EH (cell line): ENCODE measurements at regions not wholly inside any gene's neighbourhood (a gene's known extent, or its start where the extent isn't known, plus 50 kb on each side); places are given as distances from the start of the nearest gene placed in this dataset.

Experiments
- DNase-seq: peaks from one replicate; pipeline ENCODE4 v3.0.0-alpha.2; 2015; ENCODE audit warnings: low read depth

DNA sequence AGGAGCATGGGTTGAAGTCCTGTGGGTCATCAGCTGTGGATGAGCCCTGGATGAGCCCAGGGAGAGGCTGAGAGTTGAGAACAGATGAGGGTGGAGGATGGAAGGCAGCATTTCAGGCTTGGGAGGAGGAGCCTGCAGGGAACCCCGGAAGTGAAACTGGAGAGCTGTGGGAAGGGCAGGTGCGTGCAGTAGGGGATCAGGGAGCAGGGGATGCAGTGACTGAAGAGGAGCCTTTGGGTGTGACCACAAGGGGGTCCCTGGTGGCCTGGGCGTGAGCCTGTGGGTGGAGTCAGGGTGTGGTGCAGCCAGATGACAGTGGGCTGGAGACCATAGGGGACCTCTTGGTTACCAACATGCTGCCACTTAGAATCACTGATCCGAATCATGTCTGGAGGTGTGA is 115.5 kb downstream of the PAPOLA start:
- DNase-seq, result no peak

DNA sequence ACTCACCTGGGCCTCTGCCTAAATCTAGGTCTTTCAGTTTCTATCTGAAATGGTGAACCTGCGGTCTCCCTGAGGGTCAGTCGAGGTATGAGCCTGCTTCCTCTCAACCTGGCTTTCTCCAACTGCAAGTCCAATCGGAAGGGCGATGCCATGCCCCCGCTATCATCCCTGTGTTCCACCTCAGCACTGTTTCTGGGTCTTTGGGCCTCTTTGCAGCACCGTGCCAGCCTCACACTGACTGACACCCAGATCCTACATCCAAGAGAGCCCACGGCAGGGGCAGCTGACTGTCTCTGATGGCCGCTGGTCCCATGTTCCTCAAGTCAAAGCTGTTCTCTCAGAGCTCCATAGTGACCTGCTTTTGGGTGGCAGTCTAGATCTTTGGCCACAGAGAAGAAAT is 120.7 kb downstream of the PAPOLA start:
- no peak for DNase-seq

DNA sequence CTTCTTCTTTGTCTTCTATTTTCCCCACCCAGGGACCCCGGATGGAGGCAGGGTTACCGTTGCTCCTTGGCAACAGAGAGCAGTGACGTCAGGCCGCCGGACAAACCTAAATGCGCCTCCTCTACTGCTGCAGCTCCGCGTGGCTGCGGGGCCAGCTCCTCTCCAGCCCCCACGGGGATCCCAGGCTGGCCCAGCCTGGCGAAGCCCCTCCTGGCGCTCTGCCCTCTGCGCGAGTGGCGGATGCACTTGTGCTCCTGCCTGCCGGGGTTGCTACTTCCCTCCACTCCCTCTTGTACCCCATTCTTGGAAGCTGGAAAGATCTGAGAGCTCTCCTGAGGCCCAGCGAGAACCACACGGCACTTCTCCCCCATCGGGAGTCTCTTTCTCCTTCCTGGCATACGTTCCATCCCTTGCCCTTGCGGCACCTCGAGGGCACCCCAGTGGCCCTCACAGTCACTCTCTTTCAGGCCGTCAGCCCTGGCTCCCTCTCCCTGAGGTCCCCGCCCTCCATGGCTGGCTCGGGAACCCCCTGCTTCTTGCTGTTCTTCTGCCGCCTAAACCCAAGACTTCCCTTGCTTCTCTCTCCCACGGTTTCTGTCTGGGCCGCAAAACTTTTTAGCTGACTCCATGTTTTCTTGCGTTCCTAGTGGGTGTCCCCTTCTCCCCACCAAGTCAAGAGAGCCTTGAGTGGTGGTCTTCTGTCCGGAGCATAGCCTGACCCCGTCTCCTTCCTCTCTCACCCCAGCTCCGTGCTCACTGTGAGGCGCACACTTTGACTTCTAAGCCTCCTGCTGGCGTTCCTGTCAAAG is 121.7 kb downstream of the PAPOLA start:
- no peak for DNase-seq

DNA sequence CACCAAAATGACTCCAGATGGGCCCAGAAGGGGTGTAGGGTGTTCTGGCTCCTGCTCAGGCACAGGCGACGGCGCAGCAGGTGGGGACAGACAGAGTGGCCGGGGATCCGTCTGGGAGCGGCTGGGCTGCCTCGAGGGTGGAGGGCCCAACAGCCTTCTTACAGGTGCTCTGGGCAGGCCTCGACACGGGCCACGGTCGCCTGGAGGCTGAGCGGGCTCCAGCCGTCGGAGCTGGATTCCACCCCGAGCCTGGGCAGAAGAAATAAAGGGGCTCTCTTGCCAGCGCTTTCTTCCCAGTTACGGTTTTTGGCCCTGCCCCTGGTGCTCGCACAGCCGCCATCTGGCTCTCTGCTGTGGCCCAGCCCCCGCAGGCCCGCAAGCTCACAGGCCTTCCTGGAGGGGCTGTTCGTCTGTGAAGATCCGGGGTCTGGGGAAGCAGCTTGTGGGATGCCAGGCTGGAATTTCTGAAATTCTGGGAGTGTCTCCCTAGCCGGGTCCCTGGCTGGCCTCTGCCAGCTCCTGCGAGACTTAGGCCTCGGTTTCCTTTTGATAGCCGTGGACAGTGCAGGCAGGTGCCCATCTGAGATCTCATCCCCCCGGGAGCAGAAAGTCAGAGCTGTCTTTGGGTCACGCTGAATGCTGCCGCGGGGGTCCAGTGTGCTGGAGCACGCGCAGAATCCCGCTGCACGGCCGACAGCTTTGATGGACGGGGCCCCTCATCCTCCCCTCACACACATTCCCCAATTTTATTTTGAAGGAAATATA is 122.7 kb downstream of the PAPOLA start:
- no peak for DNase-seq

DNA sequence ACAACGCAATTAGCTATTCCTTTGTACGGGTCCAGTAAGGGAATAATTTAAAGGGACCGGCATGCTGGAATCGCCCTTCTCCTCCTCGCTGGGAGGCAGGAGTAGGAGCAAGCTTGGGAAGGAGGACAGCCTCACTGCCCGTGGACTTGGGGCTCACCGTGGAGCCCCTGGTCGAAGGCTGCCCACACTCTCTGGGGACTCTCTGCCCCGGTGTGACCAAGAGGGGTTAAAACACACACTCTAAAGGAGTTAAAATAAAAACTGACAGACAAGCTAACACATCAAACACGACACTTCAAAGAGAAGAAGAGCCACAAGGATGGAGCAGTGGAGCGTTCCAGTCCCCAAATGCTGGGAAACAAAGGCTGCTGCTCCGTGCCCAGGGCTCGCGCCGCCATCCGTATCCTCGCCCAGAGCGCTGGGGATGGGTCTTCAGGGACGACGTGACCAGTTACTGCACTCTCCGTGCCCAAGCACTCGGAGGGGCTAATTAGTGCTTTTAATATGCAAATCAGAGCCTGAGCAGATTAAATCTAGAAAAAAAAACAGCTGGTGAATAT is 123.3 kb downstream of the PAPOLA start:
- no peak for DNase-seq

DNA sequence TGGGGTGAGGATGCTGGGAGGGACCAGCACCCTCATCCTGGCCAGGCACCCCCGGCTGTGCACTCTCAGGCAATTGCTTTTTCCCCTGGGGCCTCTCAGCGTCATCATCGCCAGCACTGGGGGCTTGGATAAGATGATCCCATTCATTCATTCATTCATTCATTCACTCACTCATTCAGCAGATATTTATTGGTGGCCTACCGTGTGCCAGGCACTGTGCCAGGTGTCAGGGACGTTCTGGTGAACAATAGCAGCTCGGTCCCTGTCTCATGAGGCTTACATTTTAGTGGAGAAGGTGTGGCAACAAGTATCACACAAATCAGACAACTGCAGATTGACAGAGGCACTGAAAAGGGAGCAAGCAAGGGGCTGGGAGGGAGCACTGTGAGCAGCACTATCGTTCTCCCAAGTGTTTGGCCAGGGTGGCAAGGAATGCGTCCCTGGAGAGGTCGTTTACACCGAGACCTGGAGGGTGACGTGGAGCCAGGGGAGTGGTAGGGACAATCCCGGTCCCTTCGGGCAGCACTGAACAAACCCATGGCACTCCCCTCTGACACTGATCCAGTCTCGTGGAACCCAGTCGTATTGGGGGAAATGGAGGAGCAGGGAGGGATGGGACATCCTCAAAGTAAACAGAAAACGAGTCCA is 124.1 kb downstream of the PAPOLA start:
- DNase-seq, result no peak

DNA sequence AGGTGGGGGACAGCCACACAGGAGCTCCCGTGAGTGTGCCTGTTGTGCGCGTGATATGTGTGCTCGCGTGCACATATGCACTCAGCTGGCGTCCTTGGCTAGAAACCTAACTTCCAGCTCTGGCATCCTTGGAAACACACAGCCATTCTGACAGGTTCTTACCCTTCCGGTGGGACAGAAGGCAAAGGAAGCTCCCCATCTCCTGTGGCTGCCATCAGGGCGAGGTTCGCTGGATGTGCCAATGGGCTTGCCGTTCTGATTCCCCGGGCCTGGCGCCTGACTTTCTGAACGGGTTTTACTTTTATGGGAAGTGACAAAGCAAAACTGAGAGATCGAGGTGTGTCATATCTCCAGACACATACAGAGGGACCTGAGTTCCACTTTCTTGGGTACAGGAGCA is 124.7 kb downstream of the PAPOLA start:
- DNase-seq, result no peak

DNA sequence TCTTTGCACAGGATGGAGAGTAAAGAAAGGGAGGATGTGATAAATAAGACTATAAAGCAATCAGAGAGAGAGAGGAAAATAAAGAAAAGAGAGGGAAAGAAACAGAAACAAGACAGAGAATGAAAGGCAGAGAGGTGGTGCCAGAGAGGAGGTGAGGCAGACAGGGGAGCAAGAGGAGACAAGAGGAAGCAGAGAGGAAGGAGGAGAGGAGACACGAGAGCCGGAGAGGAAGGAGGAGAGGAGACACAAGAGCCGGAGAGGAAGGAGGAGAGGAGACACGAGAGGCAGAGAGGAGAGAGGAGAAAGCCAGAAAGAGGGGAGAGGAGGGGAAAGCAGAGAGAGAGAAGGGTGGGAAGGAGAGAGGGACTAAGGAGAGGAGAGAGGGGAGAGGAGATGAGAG is 125.2 kb downstream of the PAPOLA start:
- no peak for DNase-seq

DNA sequence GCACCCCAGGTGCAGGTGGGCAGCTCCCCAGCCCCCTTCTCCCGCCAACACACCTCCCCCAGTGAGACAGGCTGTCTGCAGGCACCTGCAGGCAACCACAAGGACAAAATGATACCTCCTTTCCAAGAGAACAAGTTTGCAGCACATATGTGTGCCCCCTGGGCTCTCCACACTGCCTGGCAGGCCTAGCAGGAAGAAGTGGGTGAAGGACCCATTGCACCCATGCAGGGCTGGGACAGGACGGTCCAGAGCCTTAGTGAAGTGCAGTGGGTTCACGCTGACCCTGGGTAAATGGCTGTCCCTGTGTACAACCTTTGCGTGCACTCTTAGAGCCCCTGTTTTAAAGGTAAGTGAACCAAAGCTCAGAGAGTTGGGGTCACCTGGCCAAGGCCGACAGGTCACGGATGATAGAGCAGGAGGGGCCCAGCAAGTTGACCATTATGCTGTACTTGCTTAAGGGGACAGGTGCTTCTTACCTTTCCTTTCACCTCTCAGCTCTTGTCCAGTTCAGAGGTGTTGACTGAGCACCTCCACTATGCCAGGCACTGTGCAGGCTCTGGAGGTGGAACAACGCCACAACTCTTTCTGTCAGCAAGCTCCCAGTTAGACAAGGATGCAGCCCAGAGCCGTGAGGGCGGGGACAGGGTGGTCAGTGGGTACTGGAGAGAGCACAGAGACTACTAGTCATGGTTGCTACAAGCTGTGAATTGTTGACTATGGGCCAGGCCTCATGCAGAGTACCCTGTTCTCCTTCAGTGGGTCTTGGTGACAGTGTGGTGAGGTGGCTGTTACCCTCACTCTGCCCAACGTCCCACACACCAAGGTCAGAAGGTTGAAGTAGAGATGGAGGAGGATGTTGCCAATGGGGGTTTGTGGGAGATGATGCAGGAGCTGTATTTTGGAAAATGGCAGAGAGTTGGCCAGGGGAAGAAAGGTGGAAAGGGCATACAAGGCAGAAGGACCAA is 125.9 kb downstream of the PAPOLA start:
- DNase-seq, result no peak

DNA sequence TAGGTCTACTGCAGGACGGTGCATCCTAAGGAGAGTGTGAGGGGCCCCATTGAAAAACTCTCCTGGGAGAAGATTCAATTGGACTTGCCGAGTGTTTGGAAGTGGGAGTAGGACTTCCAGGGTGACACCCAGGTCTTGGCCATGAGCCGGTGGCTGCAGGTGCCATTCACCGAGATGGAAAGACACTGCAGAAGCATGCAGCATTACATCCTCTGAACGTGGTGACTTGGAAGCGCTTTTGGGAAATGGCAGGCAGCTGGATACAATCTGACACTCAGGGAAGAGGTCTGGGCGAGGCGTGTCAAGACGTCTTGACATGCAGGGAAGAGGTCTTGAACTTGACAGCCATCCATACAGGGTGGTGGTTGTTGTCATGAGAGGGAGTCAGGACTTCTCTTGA is 126.9 kb downstream of the PAPOLA start:
- DNase-seq, result no peak

DNA sequence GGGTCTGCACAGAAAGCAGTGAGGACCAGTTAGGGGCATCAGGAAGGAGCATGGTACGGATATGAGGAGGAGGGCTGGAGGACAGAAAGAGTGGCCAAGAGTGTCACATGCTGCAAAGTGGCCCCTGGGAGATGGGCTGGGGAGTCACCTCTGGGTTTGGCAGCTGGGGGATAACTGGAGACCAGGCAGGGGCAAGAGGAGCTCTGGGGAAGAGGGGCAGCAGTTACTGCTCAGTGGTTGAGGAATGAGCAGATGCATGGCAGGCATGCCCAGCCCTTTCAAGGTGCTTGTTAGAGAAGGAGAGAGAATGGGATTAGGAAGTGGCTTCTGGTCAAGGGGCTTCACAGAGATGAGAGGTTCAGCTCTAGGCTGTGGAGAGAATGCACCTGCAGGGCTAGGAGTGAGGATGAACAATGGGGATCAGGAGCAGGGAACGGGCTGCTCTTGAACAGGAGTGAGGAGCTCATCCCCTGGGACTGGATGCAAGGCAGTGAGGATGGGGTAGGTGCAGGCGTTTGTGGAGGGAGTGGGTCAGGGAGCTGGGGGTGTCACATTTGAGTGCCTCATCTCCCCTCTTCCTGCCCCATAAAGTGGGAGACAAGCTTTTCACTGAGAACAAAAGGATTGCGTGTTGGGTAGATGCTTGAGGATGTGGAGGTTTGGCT is 127.5 kb downstream of the PAPOLA start:
- no peak for DNase-seq

DNA sequence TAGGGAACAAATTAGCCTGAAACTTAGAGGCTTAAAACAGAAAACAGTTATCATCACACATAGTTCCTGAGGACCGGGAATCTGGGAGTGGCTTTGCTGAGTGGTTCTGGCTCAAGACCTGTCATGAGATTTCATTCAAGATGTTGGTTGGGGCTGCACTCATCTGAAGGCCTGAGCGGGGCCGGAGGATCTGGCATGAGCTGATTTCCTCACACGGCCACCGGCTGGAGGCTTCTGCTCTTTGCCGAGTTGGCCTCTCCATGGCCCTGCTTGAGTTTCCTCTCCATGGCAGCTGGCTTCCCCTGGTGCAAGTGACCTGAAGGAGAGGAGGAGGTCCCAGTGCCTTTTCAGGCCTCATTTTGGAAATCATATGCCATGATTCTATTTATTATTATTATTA is 128.1 kb downstream of the PAPOLA start:
- DNase-seq, result no peak

DNA sequence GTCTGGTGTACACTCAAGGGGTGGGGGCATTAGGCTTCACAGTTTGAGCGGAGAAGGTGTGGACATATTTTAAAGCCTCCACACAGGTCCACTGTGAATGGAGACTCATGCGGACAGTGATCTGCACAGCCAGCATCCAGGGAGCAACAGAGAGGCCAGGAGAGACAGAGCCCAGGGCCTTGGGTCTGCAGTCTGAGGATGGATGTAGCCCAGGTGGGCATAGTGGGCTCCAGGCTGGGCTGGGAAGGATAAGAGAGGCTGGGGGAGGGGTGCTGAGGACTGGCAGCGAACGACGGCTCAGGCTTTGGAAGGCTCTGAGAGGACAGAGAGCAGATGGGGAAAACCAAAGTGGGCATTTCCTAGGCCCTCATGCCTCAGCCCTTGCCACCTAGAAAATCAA is 128.8 kb downstream of the PAPOLA start:
- DNase-seq, result no peak

DNA sequence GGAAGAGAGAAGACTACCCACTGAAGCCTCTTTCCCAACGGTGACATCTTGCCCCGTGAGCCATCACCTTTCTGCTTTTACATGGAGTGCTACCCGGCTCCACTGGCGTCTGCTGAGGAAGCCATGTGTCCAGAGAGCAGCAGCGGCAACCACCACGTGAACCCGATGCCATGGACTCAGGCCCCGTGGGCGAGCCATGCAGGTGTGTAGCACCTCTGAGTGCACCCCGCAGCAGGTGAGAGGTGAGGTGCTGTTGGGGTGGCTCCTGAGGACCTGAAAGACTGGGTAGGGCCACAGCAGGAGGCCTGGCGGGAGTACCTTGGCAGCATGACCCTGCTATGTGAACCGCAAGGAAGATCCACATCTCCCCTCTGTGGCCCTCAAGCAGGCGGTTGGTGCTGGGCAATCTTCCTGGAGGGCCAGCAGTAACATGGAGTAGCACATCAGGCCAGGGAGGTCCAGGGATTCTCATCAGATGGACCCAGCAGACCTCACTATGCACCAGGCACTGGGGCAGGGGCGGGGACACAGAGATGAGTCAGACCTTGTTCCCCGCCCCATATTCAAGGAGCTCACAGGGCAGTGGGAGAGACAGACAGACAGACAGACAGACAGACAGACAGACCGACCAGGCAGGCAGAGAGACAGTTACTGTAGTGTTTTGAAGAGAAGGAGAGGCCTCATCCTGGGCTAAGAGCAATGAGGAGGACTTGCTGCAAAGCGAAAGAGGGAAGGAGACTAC is 129.6 kb downstream of the PAPOLA start:
- DNase-seq, result peak; percentile 3

DNA sequence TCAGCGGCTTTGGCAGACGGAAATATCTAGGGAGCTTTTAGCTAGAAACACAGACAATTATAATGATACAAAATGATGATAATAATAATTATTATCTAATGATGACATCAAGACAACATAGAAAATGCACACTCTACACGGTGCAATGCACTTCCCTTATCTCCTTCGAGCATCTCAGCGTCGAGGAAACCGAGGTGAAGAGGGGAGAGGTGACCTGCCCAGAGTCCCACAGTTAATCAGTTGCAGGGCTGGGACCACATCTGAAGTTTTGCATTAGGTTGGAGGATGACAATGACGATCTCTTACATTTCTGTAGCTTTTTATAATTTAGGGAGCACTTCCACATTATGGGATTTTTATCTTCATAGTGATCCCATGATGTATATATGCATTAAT is 130.2 kb downstream of the PAPOLA start:
- DNase-seq, result no peak

DNA sequence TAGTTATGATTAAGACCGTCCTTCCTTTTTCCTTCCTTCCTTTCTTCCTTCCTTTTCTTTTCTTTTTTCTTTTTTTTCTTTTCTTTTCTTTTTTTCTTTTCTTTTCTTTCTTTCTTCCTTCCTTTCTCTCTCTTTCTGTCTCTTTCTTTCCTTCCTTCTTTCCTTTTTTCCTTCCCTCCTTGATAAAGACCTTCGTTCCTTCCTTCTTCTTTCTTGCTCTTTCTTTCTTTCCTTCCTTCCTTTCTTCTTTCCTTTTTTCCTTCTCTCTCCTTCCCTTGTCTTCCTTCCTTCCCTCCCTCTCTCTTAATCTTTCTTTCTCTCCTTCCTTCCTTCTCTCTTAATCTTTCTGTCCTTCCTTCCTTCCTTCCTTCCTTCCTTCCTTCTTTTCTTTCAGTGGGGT is 130.9 kb downstream of the PAPOLA start:
- no peak for DNase-seq

DNA sequence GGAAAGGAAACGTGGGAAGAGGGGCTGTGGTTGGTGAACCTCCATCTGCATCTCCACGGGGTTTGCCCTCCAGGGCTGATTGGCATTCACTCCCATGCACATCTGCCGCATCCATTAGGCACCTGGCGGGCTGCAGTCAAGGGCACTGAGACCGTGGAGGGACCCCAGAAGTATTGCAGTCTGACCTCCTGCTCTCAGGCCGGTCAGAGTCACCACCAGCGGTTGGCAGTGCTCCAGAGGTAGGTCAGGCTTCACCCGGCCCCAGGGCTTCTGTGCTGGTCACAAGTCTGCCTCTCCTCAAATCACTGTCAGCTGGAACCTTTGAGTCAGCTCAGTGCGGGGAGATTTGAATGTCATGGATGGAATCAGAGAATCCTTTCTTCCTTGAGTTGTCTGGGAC is 132.3 kb downstream of the PAPOLA start:
- no peak for DNase-seq

DNA sequence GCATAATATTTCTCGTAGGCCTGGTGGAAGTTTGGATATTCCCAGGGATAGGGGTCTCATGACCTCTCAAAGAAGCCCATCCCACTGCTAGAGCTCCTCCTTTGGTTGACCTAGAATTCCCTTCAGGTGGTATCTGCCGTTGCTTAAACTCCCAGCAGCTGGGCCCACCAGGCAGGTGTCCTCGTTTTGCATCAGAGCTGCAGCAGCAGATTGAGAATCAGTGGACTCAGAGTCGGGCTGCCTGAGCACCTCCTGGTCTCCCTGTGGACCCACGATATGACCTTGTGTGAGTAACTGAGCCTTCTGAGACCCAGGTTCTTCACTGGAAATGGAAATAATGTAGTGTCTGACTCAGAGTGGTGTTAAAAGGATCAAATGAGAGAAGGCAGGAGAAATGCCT is 132.7 kb downstream of the PAPOLA start:
- DNase-seq, result no peak

DNA sequence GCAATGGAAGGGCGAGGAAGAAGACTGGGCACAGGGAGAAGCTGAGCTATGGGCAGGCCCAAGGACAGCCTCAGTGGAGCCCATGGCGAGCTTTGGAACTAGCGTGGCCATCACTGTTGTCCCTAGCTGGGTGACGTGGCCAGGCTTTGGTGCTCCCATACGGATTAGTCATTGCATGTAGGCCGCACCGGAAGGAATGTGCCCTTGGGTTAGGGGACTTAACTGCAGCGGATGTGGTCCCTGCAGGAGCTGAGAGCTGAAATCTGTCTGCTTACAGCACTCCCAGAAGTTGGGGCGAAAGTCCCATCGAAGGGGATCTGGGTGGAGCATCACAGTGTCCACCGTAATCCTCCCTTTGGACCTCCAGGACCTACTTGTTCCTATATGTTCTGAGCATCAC is 133.7 kb downstream of the PAPOLA start:
- DNase-seq, result peak; percentile 4

DNA sequence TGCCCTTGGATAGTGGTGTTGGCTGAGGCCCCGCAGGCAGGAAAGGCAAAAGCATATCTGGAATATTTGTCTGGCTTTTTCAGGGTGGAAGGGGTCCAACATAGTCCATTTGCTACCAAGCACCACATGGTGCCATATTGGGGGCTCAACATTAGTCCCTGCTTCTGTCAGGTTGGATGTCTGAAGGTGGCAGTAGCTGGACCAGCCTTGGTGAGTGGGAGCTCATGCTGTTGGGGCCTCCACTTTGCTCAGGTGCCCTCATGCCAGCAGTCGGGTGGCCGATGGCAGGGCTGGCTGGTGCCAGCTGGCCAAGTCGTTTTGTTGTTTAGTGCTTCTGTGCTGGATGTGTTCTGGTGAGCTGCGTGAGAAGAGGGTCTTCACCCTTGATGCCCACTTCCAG is 135.3 kb downstream of the PAPOLA start:
- DNase-seq, result no peak
